ENCODE measurements at regions not wholly inside any gene's neighbourhood (a gene's known extent, or its start where the extent isn't known, plus 50 kb on each side); places are given as distances from the start of the nearest gene placed in this dataset.

DNA sequence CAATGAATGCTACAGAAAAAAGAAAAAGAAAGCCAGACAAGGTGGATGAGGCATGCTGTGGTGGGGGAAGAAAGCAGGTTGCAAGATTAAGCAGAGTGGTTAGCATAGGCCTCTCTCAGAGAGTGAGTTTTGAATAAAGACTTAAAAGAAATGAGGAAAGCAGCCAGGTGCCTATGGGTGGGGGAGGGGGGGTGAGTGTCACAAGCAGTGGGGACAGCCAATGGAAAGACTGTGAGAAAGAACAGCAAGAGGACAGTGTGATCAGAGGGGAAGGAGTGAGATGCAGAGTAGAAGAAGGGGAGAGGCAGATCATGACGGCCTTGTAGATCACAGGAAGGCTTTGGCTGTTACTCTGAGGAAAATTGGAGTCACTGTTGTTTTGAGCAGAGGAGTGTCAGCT, 162.5 kb downstream of the SOX3 start:
- TF ChIP-seq TCF7L2 (IDR thresholded peaks at IDR 0.05; ENCODE audit: low read depth, low read length) (no peak), POLR2AphosphoS5 (IDR thresholded peaks at IDR 0.05; ENCODE audit: low read depth, low read length) (no peak), SIN3A (IDR thresholded peaks at IDR 0.05; ENCODE audit: borderline replicate concordance, insufficient read depth, low read depth, low read length) (no peak)
- TF ChIP-seq, protein P1, sequence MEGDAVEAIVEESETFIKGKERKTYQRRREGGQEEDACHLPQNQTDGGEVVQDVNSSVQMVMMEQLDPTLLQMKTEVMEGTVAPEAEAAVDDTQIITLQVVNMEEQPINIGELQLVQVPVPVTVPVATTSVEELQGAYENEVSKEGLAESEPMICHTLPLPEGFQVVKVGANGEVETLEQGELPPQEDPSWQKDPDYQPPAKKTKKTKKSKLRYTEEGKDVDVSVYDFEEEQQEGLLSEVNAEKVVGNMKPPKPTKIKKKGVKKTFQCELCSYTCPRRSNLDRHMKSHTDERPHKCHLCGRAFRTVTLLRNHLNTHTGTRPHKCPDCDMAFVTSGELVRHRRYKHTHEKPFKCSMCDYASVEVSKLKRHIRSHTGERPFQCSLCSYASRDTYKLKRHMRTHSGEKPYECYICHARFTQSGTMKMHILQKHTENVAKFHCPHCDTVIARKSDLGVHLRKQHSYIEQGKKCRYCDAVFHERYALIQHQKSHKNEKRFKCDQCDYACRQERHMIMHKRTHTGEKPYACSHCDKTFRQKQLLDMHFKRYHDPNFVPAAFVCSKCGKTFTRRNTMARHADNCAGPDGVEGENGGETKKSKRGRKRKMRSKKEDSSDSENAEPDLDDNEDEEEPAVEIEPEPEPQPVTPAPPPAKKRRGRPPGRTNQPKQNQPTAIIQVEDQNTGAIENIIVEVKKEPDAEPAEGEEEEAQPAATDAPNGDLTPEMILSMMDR (IDR thresholded peaks at IDR 0.05) = no peak
- TF ChIP-seq, protein P2, sequence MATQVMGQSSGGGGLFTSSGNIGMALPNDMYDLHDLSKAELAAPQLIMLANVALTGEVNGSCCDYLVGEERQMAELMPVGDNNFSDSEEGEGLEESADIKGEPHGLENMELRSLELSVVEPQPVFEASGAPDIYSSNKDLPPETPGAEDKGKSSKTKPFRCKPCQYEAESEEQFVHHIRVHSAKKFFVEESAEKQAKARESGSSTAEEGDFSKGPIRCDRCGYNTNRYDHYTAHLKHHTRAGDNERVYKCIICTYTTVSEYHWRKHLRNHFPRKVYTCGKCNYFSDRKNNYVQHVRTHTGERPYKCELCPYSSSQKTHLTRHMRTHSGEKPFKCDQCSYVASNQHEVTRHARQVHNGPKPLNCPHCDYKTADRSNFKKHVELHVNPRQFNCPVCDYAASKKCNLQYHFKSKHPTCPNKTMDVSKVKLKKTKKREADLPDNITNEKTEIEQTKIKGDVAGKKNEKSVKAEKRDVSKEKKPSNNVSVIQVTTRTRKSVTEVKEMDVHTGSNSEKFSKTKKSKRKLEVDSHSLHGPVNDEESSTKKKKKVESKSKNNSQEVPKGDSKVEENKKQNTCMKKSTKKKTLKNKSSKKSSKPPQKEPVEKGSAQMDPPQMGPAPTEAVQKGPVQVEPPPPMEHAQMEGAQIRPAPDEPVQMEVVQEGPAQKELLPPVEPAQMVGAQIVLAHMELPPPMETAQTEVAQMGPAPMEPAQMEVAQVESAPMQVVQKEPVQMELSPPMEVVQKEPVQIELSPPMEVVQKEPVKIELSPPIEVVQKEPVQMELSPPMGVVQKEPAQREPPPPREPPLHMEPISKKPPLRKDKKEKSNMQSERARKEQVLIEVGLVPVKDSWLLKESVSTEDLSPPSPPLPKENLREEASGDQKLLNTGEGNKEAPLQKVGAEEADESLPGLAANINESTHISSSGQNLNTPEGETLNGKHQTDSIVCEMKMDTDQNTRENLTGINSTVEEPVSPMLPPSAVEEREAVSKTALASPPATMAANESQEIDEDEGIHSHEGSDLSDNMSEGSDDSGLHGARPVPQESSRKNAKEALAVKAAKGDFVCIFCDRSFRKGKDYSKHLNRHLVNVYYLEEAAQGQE (IDR thresholded peaks at IDR 0.05; ENCODE audit: insufficient read depth in 1 of 2, low read depth in 2 of 2, low read length in 1 of 2) = no peak
- POLR2A ChIA-PET = no interaction called here
- no TSS peak for BruUV-seq (replicated peaks)

DNA sequence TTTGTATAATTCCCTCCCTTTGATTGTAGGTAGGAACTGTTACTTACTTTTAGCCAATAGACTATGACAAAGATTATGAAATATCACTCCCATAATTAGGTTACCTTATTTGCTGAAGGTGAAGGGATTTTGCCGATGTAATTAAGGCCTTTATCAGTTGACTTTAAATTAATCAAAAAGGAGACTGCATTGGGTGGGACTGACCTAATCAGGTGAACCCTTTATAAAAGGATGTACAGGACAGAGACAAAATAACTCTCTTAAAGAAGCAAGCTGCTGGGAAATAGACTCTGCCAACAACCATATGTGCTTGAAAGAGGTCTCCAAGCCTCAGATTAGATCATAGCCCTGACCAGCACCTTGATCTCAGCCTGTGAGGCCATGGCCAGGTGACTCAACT, 167.6 kb downstream of the SOX3 start:
- TF ChIP-seq TCF7L2 (IDR thresholded peaks at IDR 0.05; ENCODE audit: low read depth, low read length) (no peak), SIN3A (IDR thresholded peaks at IDR 0.05; ENCODE audit: borderline replicate concordance, insufficient read depth, low read depth, low read length) (no peak), POLR2AphosphoS5 (IDR thresholded peaks at IDR 0.05; ENCODE audit: low read depth, low read length) (no peak)
- TF ChIP-seq, protein P2 (IDR thresholded peaks at IDR 0.05; ENCODE audit: insufficient read depth in 1 of 2, low read depth in 2 of 2, low read length in 1 of 2) = no peak
- TF ChIP-seq, protein P1 (IDR thresholded peaks at IDR 0.05) = no peak
- Histone ChIP-seq H3K27me3 (ENCODE audit: control insufficient read depth, insufficient read depth, low read length) (no peaks in the 10 kb centered on the region), H3K9me3 (ENCODE audit: control insufficient read depth, insufficient read depth, low read depth, low read length) (no peaks in the 10 kb centered on the region), H3K4me1 (ENCODE audit: control insufficient read depth, insufficient read depth, low read length) (no peaks in the 10 kb centered on the region), H3K4me3 (ENCODE audit: low read depth in 2 of 2, low read length in 2 of 2) (no peak overlapping the region), H3K36me3 (ENCODE audit: control insufficient read depth, insufficient read depth, low read length) (no peaks in the 10 kb centered on the region), H3K27ac (ENCODE audit: low read length) (no peak overlapping the region)
- ChIA-PET CTCF (no interaction called here), POLR2A (no interaction called here)
- BruUV-seq (replicated peaks) = no TSS peak
- intact Hi-C loops (cut with micrococcal nuclease; ENCODE audit: unreplicated experiment) (no loop called here), in situ Hi-C loops (cut with HindIII; ENCODE audit: low pct_unique_long_range_greater_than_20kb, low sequenced_read_pairs) (no loop called here)
- ATAC-seq = no peak
- no peak for DNase-seq (ENCODE audit: low read depth, low spot score)

More for the DNA sequence above, 162.5 kb downstream of the SOX3 start:
- DNase-seq (ENCODE audit: low read depth, low spot score) = no peak
- H3K27ac ChIP-seq (ENCODE audit: low read length) = no peak overlapping the region
- intact Hi-C loops (cut with micrococcal nuclease; ENCODE audit: unreplicated experiment) = no loop called here
- H3K36me3 ChIP-seq (ENCODE audit: control insufficient read depth, insufficient read depth, low read length) = no peaks in the 10 kb centered on the region
- ATAC-seq = no peak
- no peaks in the 10 kb centered on the region for H3K4me1 ChIP-seq (ENCODE audit: control insufficient read depth, insufficient read depth, low read length)
- in situ Hi-C loops (cut with HindIII; ENCODE audit: low pct_unique_long_range_greater_than_20kb, low sequenced_read_pairs) = no loop called here
- CTCF ChIA-PET = no interaction called here
- H3K27me3 ChIP-seq (ENCODE audit: control insufficient read depth, insufficient read depth, low read length) = no peaks in the 10 kb centered on the region
- H3K9me3 ChIP-seq (ENCODE audit: control insufficient read depth, insufficient read depth, low read depth, low read length) = no peaks in the 10 kb centered on the region
- no peak overlapping the region for H3K4me3 ChIP-seq (ENCODE audit: low read depth in 2 of 2, low read length in 2 of 2)
